GM21786 (cell line): ENCODE measurements at regions not wholly inside any gene's neighbourhood (a gene's known extent, or its start where the extent isn't known, plus 50 kb on each side); places are given as distances from the start of the nearest gene placed in this dataset.
"Not testable (repeated sequence)": the region's sequence is repeated elsewhere in the genome, so short reads cannot be mapped to it uniquely, and the experiment has no call there.

Experiments used
- ATAC-seq: cut with Tn5 transposase; IDR thresholded peaks from one replicate; pipeline ENCODE4 v1.9.1; 2021; ENCODE audit not compliant: unreplicated experiment

- ATAC-seq: no peak
These were observed 103.3 kb downstream of the MDH1 start for GRCh38 chr2:63692002-63692606.

GRCh38 chr2:63695583-63695982 lies 106.8 kb downstream of the MDH1 start:
- ATAC-seq: no peak

- ATAC-seq: no peak
These were observed 107.7 kb downstream of the MDH1 start for GRCh38 chr2:63696496-63696895.

GRCh38 chr2:63697160-63697559 lies 108.4 kb downstream of the MDH1 start:
- no peak for ATAC-seq

- ATAC-seq: peak; percentile 72
These were observed 110.2 kb downstream of the MDH1 start for GRCh38 chr2:63698786-63699548.

GRCh38 chr2:63699549-63699839 lies 110.7 kb downstream of the MDH1 start:
- no peak for ATAC-seq

GRCh38 chr2:63700271-63700670 lies 111.5 kb downstream of the MDH1 start:
- ATAC-seq: no peak

- no peak for ATAC-seq
These were observed 112.6 kb downstream of the MDH1 start for GRCh38 chr2:63701406-63701805.

GRCh38 chr2:63706084-63706483 lies 117.3 kb downstream of the MDH1 start:
- not testable (repeated sequence) for ATAC-seq

- ATAC-seq: no peak
These were observed 122.0 kb downstream of the MDH1 start for GRCh38 chr2:63710732-63711131.

GRCh38 chr2:63712748-63713147 lies 124.0 kb downstream of the MDH1 start:
- no peak for ATAC-seq

GRCh38 chr2:63716146-63716545 lies 125.5 kb upstream of the UGP2 start:
- no peak for ATAC-seq

GRCh38 chr2:63719052-63719451 lies 122.6 kb upstream of the UGP2 start:
- no peak for ATAC-seq

GRCh38 chr2:63721082-63721424 lies 120.6 kb upstream of the UGP2 start:
- ATAC-seq: no peak

GRCh38 chr2:63722284-63722683 lies 119.4 kb upstream of the UGP2 start:
- not testable (repeated sequence) for ATAC-seq

GRCh38 chr2:63723709-63724108 lies 118.0 kb upstream of the UGP2 start:
- no peak for ATAC-seq

- ATAC-seq: not testable (repeated sequence)
These were observed 116.5 kb upstream of the UGP2 start for GRCh38 chr2:63725212-63725611.

GRCh38 chr2:63729362-63729761 lies 112.3 kb upstream of the UGP2 start:
- ATAC-seq: no peak

GRCh38 chr2:63729831-63730230 lies 111.9 kb upstream of the UGP2 start:
- no peak for ATAC-seq

GRCh38 chr2:63734510-63734909 lies 107.2 kb upstream of the UGP2 start:
- no peak for ATAC-seq

- ATAC-seq: no peak
These were observed 106.4 kb upstream of the UGP2 start for GRCh38 chr2:63735263-63735662.

GRCh38 chr2:63735931-63736330 lies 105.8 kb upstream of the UGP2 start:
- ATAC-seq: no peak

GRCh38 chr2:63736354-63736753 lies 105.3 kb upstream of the UGP2 start:
- no peak for ATAC-seq
